PC-9 (cell line): ENCODE measurements at regions not wholly inside any gene's neighbourhood (a gene's known extent, or its start where the extent isn't known, plus 50 kb on each side); places are given as distances from the start of the nearest gene placed in this dataset.

Experiments
- BruUV-seq: library from RNA; stranded (reverse); fragments of 400-500 nt; replicated peaks from 2 replicates; lab custom pipeline; 2021; lab: Mats Ljungman, UMichigan
- CTCF ChIA-PET: fragments of 300-600 bp; sonication (Branson Sonifier 250); formaldehyde crosslinking; loops from one replicate; lab custom pipeline; 2022; ENCODE audit warnings: antibody characterized with exemption; lab: Charles Lee
- POLR2A ChIA-PET: fragments of 300-600 bp; sonication (Branson Sonifier 250); formaldehyde crosslinking; loops from one replicate; lab custom pipeline; 2022; ENCODE audit warnings: antibody characterized with exemption; ENCODE audit not compliant: unreplicated experiment; lab: Charles Lee
- DNase-seq, 2 experiments: peaks; one replicate each; pipeline versions ENCODE4 v3.0.0 to v3.0.0-alpha.2; 2015 to 2022; ENCODE audit warnings: mixed read lengths in 1 of 2
- H2AFZ ChIP-seq: fragments of 200-600 bp; sonication (generic); 2 replicates; pipeline ENCODE4 v1.8.1; 2017; ENCODE audit warnings: antibody characterized with exemption
- H3F3A ChIP-seq: fragments of 200-600 bp; sonication (generic); 2 replicates; pipeline ENCODE4 v1.8.1; 2017; ENCODE audit warnings: antibody characterized with exemption, mild to moderate bottlenecking, low read depth; ENCODE audit not compliant: insufficient read depth
- H3K27ac ChIP-seq: fragments of 200-600 bp; sonication (generic); 2 replicates; pipeline ENCODE4 v1.6.1; 2016; ENCODE audit warnings: mixed run types
- H3K27me3 ChIP-seq: fragments of 200-600 bp; sonication (generic); 2 replicates; pipeline ENCODE4 v1.6.1; 2016; ENCODE audit warnings: low read depth, mixed run types; ENCODE audit not compliant: insufficient read depth
- H3K36me3 ChIP-seq: fragments of 200-600 bp; sonication (generic); 2 replicates; pipeline ENCODE4 v1.6.1; 2016; ENCODE audit warnings: low read depth, mixed run types
- H3K4me1 ChIP-seq: fragments of 200-600 bp; sonication (generic); replicated peaks from 2 replicates; pipeline ENCODE4 v1.6.1; 2016; ENCODE audit warnings: mixed run types; ENCODE audit not compliant: insufficient read depth
- H3K4me2 ChIP-seq: fragments of 200-600 bp; sonication (generic); 2 replicates; pipeline ENCODE4 v1.6.1; 2017; ENCODE audit warnings: mixed run types
- H3K4me3 ChIP-seq: fragments of 200-600 bp; sonication (generic); 2 replicates; pipeline ENCODE4 v1.6.1; 2016; ENCODE audit warnings: mixed run types
- H3K79me2 ChIP-seq: fragments of 200-600 bp; sonication (generic); 2 replicates; pipeline ENCODE4 v1.6.1; 2017; ENCODE audit warnings: low read depth, mixed run types
- H3K9me2 ChIP-seq: fragments of 200-600 bp; sonication (generic); 2 replicates; pipeline ENCODE4 v1.8.1; 2017; ENCODE audit warnings: mild to moderate bottlenecking; ENCODE audit not compliant: insufficient read depth
- H3K9me3 ChIP-seq: fragments of 200-600 bp; sonication (generic); 2 replicates; pipeline ENCODE4 v1.8.1; 2016; ENCODE audit warnings: low read depth; ENCODE audit not compliant: insufficient read depth
- H4K20me1 ChIP-seq: fragments of 200-600 bp; sonication (generic); 2 replicates; pipeline ENCODE4 v1.8.1; 2017; ENCODE audit not compliant: insufficient read depth
- CTCF ChIP-seq: fragments of 200-600 bp; sonication (generic); conservative IDR thresholded peaks from 2 replicates; pipeline ENCODE4 v1.6.1; 2017; ENCODE audit warnings: mixed run types, antibody characterized with exemption, mild to moderate bottlenecking, moderate library complexity
- EZH2 ChIP-seq: fragments of 200-600 bp; sonication (generic); IDR thresholded peaks from 2 replicates; pipeline ENCODE4 v1.8.0; 2017; ENCODE audit warnings: antibody characterized with exemption, low read depth
- intact Hi-C: fragments of 100-400 bp; cut with micrococcal nuclease; formaldehyde crosslinking; loops from one replicate; pipeline ENCODE4 v1.10.0; 2022; ENCODE audit not compliant: unreplicated experiment

- no peaks in the 10 kb centered on the region for H3F3A ChIP-seq
- no peaks in the 10 kb centered on the region for H3K27me3 ChIP-seq
- no peaks in the 10 kb centered on the region for H3K9me2 ChIP-seq
- no peak overlapping the region for H3K4me2 ChIP-seq
- H2AFZ ChIP-seq: no peak overlapping the region
- no peak for DNase-seq
- no peaks in the 10 kb centered on the region for H3K4me1 ChIP-seq
- ChIA-PET CTCF (no interaction called here), POLR2A (no interaction called here)
- no TSS peak for BruUV-seq
- no peak overlapping the region for H3K27ac ChIP-seq
- H3K79me2 ChIP-seq: no peaks in the 10 kb centered on the region
- no peak overlapping the region for H3K4me3 ChIP-seq
- H4K20me1 ChIP-seq: no peaks in the 10 kb centered on the region
- intact Hi-C loops: no loop called here
- H3K36me3 ChIP-seq: no peaks in the 10 kb centered on the region
- H3K9me3 ChIP-seq: no peaks in the 10 kb centered on the region
- TF ChIP-seq CTCF (no peak), EZH2 (no peak)
Measured at GRCh38 chr10:37634351-37634880, 223.0 kb downstream of the ZNF248 start.

- CTCF ChIA-PET: no interaction called here
- no peaks in the 10 kb centered on the region for H3F3A ChIP-seq
- no peak overlapping the region for H3K4me3 ChIP-seq
- TF ChIP-seq EZH2 (no peak), CTCF (no peak)
- H3K4me2 ChIP-seq: no peak overlapping the region
- H3K27me3 ChIP-seq: no peaks in the 10 kb centered on the region
- no TSS peak for BruUV-seq
- no peaks in the 10 kb centered on the region for H3K9me3 ChIP-seq
- H3K4me1 ChIP-seq: no peaks in the 10 kb centered on the region
- no peaks in the 10 kb centered on the region for H3K79me2 ChIP-seq
- H4K20me1 ChIP-seq: no peaks in the 10 kb centered on the region
- POLR2A ChIA-PET: no interaction called here
- no peaks in the 10 kb centered on the region for H3K36me3 ChIP-seq
- no peaks in the 10 kb centered on the region for H3K9me2 ChIP-seq
- DNase-seq: no peak
- no peak overlapping the region for H3K27ac ChIP-seq
- H2AFZ ChIP-seq: no peak overlapping the region
- intact Hi-C loops: no loop called here
Measured at GRCh38 chr10:37632641-37633040, 224.8 kb downstream of the ZNF248 start.

GRCh38 chr10:37623506-37623905 is 233.9 kb downstream of the ZNF248 start:
- Histone ChIP-seq H3K79me2 (no peaks in the 10 kb centered on the region), H2AFZ (no peak overlapping the region), H3K36me3 (no peaks in the 10 kb centered on the region), H3K4me2 (no peak overlapping the region), H3K9me2 (no peaks in the 10 kb centered on the region), H3K4me1 (no peaks in the 10 kb centered on the region), H3K9me3 (no peaks in the 10 kb centered on the region), H4K20me1 (no peaks in the 10 kb centered on the region), H3K4me3 (no peak overlapping the region), H3F3A (no peaks in the 10 kb centered on the region), H3K27ac (no peak overlapping the region), H3K27me3 (no peaks in the 10 kb centered on the region)
- DNase-seq: no peak
- intact Hi-C loops: no loop called here
- TF ChIP-seq CTCF (no peak), EZH2 (no peak)
- ChIA-PET POLR2A (no interaction called here), CTCF (no interaction called here)
- BruUV-seq: no TSS peak
